Kidney epithelial cell (primary cell): ENCODE measurements at regions not wholly inside any gene's neighbourhood (a gene's known extent, or its start where the extent isn't known, plus 50 kb on each side); places are given as distances from the start of the nearest gene placed in this dataset.

Source experiments
- DNase-seq: peaks from one replicate; pipeline ENCODE4 v3.0.0-alpha.2; 2010; ENCODE audit warnings: low read depth
- H3K27me3 ChIP-seq: 2 replicates; pipeline ENCODE4 v1.6.0; 2011; ENCODE audit warnings: low read length; ENCODE audit not compliant: control insufficient read depth, insufficient read depth
- H3K36me3 ChIP-seq: 2 replicates; pipeline ENCODE4 v1.5.1; 2011; ENCODE audit warnings: low read length; ENCODE audit not compliant: control insufficient read depth, insufficient read depth
- H3K4me3 ChIP-seq: 2 replicates; pipeline ENCODE4 v1.5.1; 2011; ENCODE audit warnings: low read depth, mild to moderate bottlenecking, control low read depth, low read length
- CTCF ChIP-seq: IDR thresholded peaks from 2 replicates; pipeline ENCODE4 v1.5.1; 2011; ENCODE audit warnings: mild to moderate bottlenecking, moderate library complexity, low read length, control low read depth, inconsistent platforms; ENCODE audit not compliant: insufficient read depth, poor library complexity, severe bottlenecking

GRCh38 chr4:181008164-181008563, 1235.0 kb upstream of the TENM3 start:
- TF ChIP-seq CTCF = no peak
- no peaks in the 10 kb centered on the region for H3K36me3 ChIP-seq
- no peaks in the 10 kb centered on the region for H3K27me3 ChIP-seq
- H3K4me3 ChIP-seq = no peak overlapping the region
- DNase-seq = peak; percentile 87

- DNase-seq = no peak
- Histone ChIP-seq H3K4me3 (no peak overlapping the region), H3K27me3 (no peaks in the 10 kb centered on the region), H3K36me3 (no peaks in the 10 kb centered on the region)
- TF ChIP-seq CTCF = no peak
Measured at GRCh38 chr4:181013162-181013561, 1230.0 kb upstream of the TENM3 start.

- H3K27me3 ChIP-seq = no peaks in the 10 kb centered on the region
- H3K4me3 ChIP-seq = no peak overlapping the region
- TF ChIP-seq CTCF = no peak
- no peak for DNase-seq
- no peaks in the 10 kb centered on the region for H3K36me3 ChIP-seq
Measured at GRCh38 chr4:181017038-181017437, 1226.2 kb upstream of the TENM3 start.

- Histone ChIP-seq H3K36me3 (no peaks in the 10 kb centered on the region), H3K4me3 (no peak overlapping the region), H3K27me3 (no peaks in the 10 kb centered on the region)
- no peak for TF ChIP-seq CTCF
- no peak for DNase-seq
Measured at GRCh38 chr4:181018472-181018871, 1224.7 kb upstream of the TENM3 start.

- Histone ChIP-seq H3K27me3 (no peaks in the 10 kb centered on the region), H3K4me3 (no peak overlapping the region), H3K36me3 (no peaks in the 10 kb centered on the region)
- no peak for TF ChIP-seq CTCF
- no peak for DNase-seq
Measured at GRCh38 chr4:181018913-181019312, 1224.3 kb upstream of the TENM3 start.

GRCh38 chr4:181020456-181020855, 1222.7 kb upstream of the TENM3 start:
- TF ChIP-seq CTCF = no peak
- no peak for DNase-seq

More at GRCh38 chr4:181020456-181020855, 1222.7 kb upstream of the TENM3 start:
- no peaks in the 10 kb centered on the region for H3K36me3 ChIP-seq
- no peaks in the 10 kb centered on the region for H3K27me3 ChIP-seq
- H3K4me3 ChIP-seq = no peak overlapping the region
